Right lobe of liver (tissue), 4 donors: ENCODE measurements at regions not wholly inside any gene's neighbourhood (a gene's known extent, or its start where the extent isn't known, plus 50 kb on each side); places are given as distances from the start of the nearest gene placed in this dataset.

Source experiments
- CTCF ChIP-seq, 4 donors: fragments of 200-600 bp in 3 of 4; fragments of 450-650 bp in 1 of 4; IDR thresholded peaks; one replicate each; pipeline versions ENCODE4 v1.5.1 to v1.8.0; 2016 to 2022; ENCODE audit warnings: antibody characterized with exemption in 4 of 4, mild to moderate bottlenecking in 2 of 4
- POLR2A ChIP-seq: fragments of 450-650 bp; IDR thresholded peaks from one replicate; pipeline ENCODE4 v1.6.1; 2017; ENCODE audit warnings: antibody characterized with exemption, mild to moderate bottlenecking
- donor health status: DM: no; HTN: no; CAD: no.
- donor health status: DM: no; HTN: no; CAD: no.
- donor health status: DM: no; HTN: yes; CAD: no.

- TF ChIP-seq CTCF (IDR thresholded peaks at IDR 0.05) (no peak), POLR2A (no peak)
Observed at GRCh38 chr11:119937412-119937811, 200.5 kb downstream of the TRIM29 start.
